Activated naive CD4-positive, alpha-beta T cell treated with Interleukin-2 at 50 U/mL for 16 hours (primary cell): ENCODE measurements at regions not wholly inside any gene's neighbourhood (a gene's known extent, or its start where the extent isn't known, plus 50 kb on each side); places are given as distances from the start of the nearest gene placed in this dataset.
"Not testable (repeated sequence)": the region's sequence is repeated elsewhere in the genome, so short reads cannot be mapped to it uniquely, and the experiment has no call there.

Source experiments
- DNase-seq: peaks from one replicate; pipeline ENCODE4 v3.0.0-alpha.2; 2020

DNA sequence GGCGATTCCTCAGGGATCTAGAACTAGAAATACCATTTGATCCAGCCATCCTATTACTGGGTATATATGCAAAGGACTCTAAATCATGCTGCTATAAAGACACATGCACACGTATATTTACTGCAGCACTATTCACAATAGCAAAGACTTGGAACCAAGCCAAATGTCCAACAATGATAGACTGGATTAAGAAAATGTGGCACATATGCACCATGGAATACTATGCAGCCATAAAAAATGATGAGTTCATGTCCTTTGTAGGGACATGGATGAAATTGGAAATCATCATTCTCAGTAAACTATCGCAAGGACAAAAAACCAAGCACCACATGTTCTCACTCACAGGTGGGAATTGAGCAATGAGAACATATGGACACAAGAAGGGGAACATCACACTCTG lies 93.1 kb upstream of the NT5E start:
- not testable (repeated sequence) for DNase-seq

- DNase-seq = no peak
Measured at GRCh38 chr6:85355816-85356215, 94.1 kb upstream of the NT5E start.

DNA sequence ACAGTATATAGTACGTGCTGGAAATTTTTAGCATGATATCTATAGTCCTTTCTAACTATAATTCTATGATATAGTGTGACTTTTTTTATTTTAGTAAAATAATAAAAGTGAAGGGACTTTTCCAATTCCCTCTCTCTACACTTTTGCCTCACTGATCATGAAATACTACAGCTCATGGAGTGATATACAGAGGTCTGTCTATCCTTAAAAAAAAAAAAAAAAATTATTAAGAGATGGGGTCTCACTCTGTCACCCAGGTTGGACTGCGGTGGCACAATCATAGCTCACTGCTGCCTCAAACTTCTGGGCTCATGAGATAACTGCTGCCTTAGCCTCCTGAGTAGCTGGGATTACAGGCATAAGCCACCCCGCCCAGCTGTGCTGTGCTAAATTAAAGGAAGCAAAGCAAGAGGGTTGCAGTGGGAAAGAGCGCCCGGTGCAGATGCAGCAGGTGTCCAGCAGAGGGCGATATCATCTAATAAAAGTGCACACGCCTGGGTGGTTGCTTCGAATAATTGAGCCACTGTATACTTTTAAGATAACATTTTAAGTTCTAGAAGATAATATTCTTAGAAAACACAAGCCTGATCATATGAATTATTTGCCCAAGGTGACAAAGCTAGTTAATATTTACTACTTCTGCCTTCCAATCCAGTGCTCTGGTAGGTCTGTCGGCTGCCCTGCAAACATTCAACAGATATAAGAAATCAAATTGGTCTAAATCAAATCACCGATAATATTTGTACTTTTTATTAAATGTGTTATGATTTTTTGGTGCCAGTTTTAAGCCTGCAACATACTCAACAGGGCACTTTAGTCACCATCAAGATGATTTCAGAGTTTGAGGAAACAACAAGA lies 94.9 kb upstream of the NT5E start:
- DNase-seq = peak; percentile 43

- no peak for DNase-seq
Measured at GRCh38 chr6:85353012-85353411, 96.9 kb upstream of the NT5E start.

DNA sequence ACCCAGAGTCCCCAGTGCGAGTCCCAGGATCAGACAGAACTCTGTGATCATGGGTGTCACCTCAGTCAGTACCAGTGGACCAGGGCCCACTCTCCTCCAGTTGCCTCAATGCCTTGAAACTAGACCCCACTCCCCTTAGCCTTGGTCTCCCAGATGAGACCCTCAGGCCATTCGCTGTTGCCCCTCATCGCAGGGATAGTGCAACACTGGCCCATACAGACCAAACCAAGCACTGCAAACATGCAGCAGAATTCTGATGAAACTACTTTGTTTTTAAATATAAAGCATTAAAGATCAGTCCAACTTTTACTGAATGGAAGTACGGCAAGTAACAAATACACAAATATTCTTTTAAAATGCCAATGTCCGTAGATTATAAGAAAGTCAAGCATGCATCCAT lies 101.2 kb upstream of the NT5E start:
- no peak for DNase-seq

DNA sequence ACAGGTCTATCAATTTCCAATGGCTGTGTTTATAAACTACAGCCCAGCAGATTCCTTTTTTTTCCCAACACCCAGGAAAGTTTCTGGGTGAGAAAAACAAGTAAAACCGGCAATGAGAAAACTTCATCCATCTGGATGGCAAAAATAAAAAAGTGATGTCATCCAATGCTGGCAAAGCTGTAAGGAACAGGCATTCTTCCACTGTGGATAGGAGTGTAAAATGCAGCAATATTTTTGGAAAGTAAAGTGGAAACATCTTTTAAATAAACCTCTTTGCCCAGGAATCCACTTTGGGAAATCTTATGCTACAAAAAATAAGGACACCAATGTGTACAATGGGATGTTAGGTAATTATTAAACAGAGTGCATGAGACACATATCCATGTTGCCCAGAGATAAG lies 102.1 kb upstream of the NT5E start:
- no peak for DNase-seq

- no peak for DNase-seq
Measured at GRCh38 chr6:85346196-85346595, 103.7 kb upstream of the NT5E start.

- DNase-seq = no peak
Measured at GRCh38 chr6:85344996-85345395, 104.9 kb upstream of the NT5E start.

- no peak for DNase-seq
Measured at GRCh38 chr6:85343428-85343827, 106.5 kb upstream of the NT5E start.

GRCh38 chr6:85329196-85329595 lies 120.7 kb upstream of the NT5E start:
- no peak for DNase-seq

GRCh38 chr6:85325811-85326210 lies 124.1 kb upstream of the NT5E start:
- not testable (repeated sequence) for DNase-seq

DNA sequence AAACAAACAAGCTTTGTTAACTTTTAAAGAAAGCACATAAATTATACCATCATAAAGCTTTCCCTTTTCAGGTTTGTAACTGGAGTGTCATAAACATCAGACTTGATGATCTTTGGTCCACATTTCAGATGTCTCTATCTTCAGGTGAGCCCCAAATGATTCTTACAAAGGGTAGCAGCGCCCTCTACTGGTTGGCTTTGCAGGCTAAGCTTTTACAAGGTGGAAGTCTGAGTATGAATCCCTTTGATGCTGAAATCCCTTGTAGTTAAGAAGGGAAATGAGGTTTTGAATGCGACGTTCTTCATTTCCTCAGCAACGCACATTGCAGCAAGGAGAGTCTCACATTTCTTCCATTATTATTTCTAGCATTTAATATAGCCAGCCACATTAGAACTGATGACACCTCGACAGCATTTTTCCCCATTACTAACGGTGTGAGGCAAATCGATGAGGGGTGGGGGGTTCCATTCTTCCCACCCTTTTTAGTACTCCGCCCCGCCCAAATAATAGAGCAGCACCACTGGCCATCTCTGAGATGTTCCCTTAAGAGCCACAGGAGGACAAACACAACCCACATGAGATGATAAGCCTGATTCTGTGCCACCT lies 126.3 kb upstream of the NT5E start:
- peak; percentile 56 for DNase-seq

- no peak for DNase-seq
Measured at GRCh38 chr6:85322446-85323105, 127.3 kb upstream of the NT5E start.

- no peak for DNase-seq
Measured at GRCh38 chr6:85321906-85322305, 128.0 kb upstream of the NT5E start.

DNA sequence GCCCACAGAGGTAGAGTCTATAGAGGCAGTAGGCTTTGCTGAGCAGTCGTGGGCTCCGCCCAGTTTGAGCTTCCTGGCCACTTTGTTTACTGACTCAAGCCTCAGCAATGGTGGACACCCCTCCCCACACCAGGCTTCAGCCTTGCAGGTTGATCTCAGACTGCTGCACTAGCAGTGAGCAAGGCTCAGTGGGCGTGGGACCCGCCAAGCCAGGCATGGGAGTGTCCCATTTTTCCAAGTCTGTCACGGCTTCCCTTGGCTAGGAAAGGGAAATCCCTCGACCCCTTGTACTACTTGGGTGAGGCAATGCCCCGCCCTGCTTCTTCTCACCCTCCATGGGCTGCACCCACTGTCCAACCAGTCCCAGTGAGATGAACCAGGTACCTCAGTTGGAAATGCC lies 135.3 kb upstream of the NT5E start:
- DNase-seq = no peak

DNA sequence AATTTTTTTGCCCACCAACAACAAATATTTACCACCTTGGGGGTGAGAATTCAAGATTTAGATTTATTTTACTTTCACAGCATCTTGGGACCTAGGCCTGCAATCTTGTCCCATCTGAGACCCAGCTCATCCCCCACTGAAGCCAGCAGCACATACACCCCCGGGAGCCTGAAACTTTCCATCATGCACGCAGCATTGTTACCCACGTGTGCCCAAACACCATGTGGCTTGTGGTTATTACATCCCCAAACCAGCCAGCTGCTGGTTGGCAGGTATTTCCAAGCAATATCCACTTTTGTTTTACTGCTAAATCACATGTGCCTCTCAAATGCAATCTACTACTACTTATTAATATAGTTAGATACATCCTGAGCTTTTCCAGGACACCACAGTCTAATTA lies 149.3 kb upstream of the NT5E start:
- no peak for DNase-seq

GRCh38 chr6:85298553-85298952 lies 151.3 kb upstream of the NT5E start:
- DNase-seq = no peak

DNA sequence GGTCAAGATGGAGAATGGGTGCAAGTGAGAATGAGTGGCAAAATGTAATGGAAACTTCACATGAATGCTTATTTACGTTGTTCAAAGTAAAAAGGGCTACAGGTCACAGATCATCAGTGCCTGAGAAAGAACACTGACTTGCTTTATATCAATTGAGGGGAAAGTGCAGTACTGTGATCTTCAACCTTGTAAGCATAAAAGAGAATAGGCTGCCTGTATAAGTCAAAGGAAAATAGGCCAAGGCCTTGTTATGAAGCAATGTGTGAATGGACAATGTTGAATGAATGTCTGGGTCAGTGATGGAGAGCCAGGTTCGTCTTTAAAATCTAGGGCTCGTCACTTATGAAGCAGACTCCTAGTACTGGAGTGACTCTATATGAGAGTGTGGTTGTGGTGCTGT lies 158.6 kb upstream of the NT5E start:
- no peak for DNase-seq

DNA sequence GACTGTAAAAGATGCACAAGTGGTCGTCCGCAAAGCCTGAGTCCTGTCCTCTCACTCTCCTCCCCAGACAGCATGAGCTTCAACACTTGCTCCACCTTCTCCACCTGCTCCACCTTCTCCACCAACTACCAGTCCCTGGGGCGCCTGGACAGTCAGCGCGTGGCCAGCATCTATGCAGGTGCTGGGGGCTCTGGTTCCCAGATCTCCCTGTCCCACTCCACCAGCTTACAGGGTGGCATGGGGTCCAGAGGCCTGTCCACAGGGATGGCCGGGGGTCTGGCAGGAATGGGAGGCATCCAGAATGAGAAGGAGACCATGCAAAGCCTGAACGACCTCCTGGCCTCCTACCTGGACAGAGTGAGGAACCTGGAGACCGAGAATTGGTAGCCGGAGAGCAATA lies 162.2 kb upstream of the NT5E start:
- DNase-seq = no peak

DNA sequence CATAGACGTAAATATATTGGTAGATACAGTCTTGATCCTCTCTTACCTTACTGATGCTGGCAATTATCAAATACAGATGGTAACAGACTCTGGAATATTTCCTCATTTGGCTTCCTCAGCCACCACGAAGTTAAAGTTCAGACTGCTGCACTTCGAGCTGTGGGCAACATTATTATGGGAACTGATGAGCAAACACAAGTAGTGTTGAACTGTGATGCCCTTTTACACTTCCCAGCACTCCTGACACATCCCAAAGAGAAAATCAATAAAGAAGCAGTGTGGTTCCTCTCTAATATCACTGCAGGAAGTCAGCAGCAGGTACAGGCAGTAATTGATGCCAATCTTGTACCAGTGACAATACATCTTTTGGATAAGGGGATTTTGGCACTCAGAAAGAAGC lies 162.7 kb upstream of the NT5E start:
- DNase-seq = no peak

DNA sequence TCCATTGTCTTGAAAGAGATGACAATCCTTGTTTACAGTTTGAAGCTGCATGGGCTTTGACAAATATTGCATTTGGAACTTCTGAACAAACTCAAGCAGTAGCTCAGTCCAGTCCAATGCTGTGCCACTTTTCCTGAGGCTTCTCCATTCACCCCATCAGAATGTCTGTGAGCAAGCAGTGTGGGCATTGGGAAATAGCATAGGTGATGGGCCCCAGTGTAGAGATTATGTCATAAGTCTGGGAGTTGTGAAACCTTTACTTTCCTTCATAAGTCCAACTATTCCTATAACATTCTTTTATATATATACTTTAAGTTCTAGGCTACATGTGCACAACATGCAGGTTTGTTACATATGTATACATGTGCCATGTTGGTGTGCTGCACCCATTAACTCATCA lies 163.4 kb upstream of the NT5E start:
- not testable (repeated sequence) for DNase-seq

DNA sequence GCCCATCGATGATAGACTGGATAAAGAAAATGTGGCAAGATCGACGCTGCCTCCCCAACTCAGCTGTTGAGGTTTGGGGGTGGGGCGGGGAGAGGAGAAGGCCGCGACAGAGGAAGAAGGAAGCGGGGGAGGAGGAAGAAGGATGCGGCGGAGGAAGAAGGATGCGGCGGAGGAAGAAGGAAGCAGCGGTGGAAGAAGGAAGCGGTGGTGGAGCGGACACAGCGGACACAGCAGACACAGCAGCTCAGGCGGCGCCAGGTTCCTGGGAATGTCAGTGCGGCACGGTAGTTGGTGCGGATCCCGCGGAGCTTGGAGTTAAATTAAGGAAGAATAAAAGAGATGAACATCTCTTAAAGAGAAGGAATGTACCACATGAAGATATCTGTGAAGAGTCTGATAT lies 163.9 kb upstream of the NT5E start:
- no peak for DNase-seq

GRCh38 chr6:85285114-85285513 lies 164.8 kb upstream of the NT5E start:
- no peak for DNase-seq

DNA sequence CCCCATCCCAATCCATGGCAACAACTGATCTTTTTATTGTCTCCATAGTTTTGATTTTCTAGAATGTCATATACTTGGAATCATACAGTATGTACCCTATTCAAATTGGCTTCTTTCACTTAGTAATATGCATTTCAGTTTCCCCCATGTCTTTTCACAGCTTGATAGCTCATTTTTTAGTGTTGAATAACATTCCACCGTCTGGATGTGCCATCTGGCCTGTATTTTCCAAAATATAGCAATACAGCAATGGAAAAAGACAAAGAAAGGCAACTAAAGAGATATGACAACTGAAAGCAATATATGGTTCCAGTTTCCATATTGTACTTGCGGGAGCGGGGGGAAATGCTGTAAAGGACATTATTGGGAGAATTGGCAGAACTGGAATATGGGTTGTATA lies 166.4 kb upstream of the NT5E start:
- no peak for DNase-seq
